IPS-NIHi7 (cell line): ENCODE measurements at regions not wholly inside any gene's neighbourhood (a gene's known extent, or its start where the extent isn't known, plus 50 kb on each side); places are given as distances from the start of the nearest gene placed in this dataset.

Experiments used
- DNase-seq: peaks from one replicate; pipeline ENCODE4 v3.0.0; 2012; ENCODE audit warnings: mixed read lengths; ENCODE audit errors: extremely low spot score

- DNase-seq: no peak
Observed at GRCh38 chr12:22990501-22990900, 365.5 kb downstream of the ETNK1 start.

DNA sequence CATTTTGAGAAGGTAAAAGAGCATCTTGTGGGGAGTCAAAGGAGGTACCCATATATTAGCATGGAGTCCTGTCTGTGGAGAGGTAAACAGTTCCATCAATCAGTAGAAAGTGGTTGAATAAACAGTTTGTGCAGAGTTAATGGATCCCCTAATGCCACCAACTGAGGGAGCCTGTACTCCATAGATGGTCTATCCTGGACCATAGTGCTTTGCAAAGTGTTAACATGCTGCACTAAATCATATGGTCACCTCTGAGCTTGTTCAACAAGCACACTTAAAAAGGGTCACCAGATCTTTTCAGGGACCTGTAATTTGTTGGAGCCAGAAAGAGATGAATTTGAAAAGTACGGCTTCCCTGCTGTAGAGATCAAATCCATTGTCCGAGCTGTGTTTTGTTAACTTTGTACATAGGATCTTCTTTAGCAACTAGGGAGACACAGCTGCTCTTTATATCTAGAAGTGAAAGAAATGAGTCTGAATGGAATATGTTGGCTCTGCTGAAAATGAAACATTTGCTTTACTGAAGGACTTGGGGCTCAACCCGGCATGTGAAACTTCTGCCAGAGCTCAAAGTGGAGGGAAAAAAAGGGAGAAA, 366.4 kb downstream of the ETNK1 start:
- no peak for DNase-seq

DNA sequence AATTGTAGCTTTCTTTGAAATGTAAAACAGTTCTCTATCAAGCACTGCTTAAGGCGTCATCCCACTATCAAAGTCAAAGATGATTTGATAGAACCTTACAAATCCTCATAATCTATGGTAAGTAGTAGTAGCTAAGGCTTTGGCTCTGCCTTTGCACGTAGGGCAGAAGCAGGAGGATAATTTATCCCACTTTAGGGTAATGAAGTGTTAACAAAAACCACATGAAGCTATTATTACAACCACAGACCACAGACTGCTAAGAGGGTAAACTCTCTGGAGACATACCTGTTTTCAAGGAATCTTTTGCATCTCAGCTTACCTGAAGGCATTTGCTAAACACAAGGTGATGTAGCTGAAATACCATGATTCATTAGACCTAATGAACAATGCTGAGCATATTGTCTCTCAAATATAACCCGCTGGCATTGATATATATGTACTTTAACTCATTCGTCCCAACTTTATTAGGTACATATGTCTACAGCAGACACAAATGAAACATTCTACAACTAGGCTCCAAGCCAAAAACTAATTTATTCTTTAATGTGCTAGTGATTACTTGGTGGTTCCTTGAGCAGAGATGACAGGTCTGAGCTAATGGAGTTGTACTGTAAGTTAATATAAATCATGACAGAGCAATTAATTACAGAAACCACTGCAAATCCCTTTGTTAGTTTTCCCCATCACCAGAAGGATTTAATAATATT, 368.8 kb downstream of the ETNK1 start:
- no peak for DNase-seq

- no peak for DNase-seq
Observed at GRCh38 chr12:22994316-22994675, 369.3 kb downstream of the ETNK1 start.

DNA sequence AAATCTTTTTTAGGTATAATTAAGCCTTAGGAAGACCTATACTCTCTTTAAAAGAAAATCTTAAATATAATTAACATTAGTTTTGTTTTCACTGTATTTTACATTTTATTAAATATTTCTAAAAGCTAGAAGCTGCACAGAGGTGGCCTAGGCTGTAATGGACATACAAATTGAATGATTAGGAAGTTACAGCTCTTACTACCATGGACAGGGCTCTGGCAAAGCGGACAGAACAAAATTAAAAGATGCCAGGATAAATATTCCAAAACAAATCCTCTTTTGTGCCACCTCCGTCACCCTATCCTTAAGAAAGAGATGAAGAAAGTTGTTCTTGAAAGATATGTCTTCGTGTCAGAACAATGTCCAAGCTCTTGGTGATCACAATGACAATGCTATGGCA, 376.5 kb downstream of the ETNK1 start:
- no peak for DNase-seq

DNA sequence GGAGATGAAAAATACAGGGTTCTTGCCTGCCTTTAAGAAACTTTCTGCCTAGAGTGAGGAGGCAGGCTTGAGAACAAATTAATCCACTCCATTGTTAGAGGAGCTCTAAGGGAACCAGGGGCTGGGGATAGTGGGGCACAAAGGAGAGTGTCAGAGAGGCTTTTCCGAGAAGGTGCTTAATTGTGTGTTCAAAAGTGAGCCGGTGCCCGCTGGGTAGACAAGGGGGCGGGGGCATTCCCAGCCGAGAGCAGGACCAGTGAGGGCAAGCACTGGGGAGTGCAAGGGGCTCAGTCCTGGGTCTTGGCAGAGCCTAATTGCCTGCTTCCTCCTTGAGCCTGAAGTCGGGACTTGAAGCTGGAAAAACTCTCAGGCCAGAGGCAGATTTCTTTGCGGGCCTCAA, 377.4 kb downstream of the ETNK1 start:
- DNase-seq: no peak

DNA sequence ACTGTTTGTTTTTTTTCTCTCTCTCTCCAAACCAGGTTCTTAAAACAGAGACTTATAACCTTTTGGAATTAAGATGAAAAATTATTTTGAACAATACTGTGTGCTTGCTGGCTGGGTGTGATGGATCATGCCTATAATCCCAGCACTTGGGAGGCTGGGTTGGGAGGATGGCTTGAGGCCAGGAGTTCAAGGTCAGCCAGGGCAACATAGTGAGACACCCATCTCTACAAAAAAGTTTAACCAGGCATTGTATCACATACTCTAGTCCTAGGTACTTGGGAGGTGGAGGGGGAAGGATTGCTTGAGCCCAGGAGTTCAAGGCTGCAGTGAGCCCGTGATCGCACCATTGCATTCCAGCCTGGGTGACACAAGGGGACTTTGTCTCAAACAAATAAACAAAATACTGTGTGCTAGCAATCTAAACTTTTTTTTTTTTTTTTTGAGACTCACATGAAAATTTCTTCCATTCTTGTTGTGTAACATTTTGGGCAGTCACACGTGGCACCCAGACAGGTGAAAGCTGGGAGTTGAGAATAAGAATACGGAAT, 379.6 kb downstream of the ETNK1 start:
- no peak for DNase-seq

DNA sequence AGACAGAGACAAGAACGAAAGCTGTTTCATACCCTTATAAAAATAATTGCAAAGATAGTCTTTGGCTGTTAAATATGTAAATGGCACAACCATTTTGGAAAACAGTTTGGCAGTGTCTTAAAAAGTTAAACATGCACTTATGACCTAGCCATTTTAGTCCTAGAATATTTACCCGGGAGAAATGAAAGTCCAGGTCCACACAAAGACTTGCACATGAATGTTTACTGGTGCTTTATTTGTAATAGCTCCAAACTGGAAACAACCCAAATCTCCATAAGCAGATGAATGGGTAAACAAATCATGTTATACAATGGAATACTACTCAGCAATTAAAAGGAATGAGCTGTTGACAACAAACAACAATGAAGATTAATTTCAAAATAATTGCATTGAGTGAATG, 380.4 kb downstream of the ETNK1 start:
- DNase-seq: no peak

- no peak for DNase-seq
Observed at GRCh38 chr12:23006413-23006812, 381.4 kb downstream of the ETNK1 start.

DNA sequence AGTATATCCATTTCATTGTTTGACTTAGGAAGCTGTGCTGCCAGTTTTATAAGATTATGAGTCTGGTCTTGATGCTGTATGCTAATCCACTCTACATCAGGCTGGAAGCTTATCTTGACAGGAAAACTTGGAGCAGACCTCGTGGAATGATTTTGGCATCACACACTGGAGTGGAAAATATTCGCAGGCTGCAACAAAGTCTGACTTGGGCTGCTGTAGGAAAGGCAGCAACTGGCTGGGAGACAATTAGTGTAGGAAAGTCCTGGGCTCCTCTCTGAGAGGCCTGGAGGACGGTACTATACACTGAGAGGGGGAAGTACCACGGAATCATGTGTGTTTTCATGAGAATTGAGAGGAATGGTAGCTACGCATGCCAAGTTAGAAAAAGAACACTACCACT, 383.7 kb downstream of the ETNK1 start:
- DNase-seq: no peak

DNA sequence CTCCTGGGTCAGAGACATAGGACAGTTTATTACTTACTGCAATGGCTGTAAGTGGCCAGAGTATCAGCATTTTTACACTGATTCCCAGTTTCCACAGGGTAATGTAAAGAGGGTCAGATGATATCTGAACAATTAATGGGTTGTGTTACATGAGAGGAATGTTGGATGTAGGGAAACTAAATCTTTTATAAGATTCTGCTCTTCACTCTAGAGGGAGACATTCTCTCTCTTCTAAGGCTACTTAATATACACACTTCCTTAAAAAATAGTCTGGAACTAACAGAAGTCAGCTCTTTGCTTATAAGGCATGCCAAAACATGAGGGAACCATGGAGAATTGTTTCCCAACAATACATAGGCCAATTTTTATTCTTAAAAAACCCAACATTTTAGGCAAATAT, 389.8 kb downstream of the ETNK1 start:
- DNase-seq: no peak

DNA sequence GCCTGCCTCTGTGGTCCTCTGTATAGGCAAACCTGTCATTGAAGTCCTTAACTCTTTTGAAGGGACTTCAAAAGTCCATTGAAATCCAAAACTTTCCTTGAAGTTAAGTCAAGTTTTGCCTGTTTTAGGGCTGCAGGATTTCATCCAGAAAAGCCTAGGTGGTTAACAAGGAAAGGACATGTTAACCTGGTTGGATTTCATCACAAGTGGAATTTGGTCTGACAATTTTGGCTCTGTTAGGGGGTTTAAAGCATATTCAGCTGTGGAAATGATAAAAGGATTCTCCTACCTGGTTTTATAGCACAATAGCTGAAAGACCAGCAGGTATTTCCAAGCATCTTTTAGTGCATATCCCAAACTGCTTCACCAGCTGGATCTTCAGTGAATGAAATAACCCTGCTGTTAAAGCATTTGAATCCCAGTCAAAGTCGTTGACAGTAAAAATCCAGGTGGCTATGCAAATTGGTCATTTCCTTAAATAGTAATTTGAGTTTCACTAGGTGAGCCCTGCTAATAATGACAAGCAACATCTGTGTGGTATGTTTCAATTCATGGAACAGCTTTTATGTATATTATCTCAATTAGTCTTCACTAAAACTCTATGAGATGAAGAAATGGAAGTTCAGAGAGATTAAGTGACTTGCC, 400.5 kb downstream of the ETNK1 start:
- no peak for DNase-seq

DNA sequence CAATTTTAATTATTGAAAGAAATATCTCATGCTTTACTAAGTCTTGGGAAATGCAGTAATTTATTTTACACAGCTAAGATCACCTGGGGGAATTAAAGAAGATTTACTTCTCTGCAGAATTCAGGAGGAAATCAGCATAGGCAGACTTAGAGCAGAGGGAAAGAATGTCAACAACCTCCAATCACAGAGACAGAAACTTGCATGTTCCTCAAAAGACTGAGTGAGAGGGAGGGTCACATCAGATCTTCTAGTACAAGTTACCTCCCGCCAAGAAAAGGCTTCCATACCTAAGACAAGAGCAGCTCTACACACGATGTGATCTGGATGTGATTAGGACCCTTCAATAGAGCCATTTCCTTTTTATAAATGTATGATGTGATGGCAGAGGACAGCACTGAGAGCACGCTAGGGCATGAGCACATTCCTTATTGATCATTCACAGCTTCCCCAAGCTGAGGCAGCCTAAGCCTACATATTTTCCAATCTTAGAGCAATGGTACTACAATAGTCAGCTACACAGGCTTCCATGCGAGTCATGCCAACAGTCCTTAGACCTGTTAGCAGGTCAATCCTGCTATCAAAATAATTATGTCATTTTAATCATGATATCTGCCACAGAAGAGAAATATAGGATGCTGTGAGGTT, 403.3 kb downstream of the ETNK1 start:
- peak; percentile 15 for DNase-seq

- no peak for DNase-seq
Observed at GRCh38 chr12:23029185-23029584, 404.2 kb downstream of the ETNK1 start.

DNA sequence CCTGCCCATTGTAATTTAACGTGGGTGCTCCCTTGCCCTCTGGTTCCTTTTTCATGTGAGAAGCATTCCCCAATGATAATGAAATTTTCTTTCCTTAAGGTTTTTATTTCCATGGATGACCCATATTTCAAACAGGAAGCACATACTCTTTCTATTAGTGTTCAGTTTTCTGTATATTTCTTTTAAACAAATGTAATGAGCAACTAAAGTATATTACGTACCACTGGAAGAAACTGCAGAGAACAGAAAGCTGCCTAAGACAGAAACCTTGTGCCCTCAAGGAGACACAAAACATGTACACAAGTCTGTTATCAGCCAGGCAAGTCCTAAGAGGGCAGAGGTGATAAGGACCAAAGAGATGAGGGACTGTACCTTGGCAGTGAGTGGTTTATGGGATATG, 414.9 kb downstream of the ETNK1 start:
- no peak for DNase-seq

DNA sequence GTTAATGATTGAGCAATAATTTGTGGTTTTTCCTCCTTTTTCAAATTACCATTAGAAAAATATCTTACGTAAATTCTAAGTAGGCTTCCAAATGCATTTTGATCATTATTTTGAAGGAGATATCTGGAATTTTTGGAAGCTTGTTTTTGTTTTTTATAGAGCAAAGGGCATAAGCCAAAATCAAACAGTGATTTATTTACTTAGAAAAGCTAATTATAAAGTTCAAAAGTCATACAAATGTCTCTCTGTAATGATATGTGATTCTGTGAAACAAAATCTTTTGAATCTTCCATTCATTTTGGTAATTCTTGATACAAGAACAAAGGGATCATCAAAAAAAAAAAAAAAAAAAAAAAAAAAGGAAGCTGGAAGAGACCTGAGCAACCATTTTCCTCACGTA, 416.8 kb downstream of the ETNK1 start:
- no peak for DNase-seq

- DNase-seq: no peak
Observed at GRCh38 chr12:23043646-23044045, 418.7 kb downstream of the ETNK1 start.

DNA sequence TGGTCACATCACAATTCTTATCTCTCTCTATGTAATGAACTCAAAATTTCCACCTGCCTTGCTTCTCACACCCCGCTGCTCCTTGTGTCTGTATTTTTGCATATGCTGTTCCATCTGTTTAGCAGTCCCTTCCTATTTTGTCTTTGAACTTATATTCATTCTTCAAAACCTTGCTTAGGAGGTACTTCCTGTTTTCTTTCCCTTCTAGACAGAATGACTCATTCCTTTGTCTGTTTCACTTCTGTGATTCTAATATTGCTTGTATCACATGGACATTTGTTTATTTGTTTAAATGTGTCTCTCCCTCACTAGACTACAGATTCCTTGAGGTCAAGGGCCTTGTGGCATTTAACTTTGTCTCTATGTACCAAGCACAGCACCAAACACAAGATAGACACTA, 424.2 kb downstream of the ETNK1 start:
- no peak for DNase-seq

DNA sequence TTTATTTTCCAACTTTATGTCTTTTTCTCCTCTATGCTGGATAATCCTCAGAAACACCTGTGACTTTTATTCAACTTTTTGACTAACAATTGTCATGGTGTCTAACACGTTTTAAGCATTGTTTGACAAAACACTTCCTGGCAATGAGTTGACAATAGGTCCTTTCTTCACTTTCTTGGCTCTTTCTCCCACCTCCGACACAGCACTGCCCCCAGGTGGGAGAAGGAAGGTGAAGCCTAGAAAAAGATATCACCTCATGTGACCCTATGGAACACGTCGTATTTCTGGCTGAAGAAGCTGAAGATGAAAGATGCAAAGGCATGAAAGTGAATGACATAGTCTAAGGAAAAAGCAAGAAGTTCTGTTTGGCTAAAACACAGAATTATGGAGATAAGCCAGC, 430.0 kb downstream of the ETNK1 start:
- peak; percentile 67 for DNase-seq

GRCh38 chr12:23057571-23057970, 432.6 kb downstream of the ETNK1 start:
- DNase-seq: no peak

DNA sequence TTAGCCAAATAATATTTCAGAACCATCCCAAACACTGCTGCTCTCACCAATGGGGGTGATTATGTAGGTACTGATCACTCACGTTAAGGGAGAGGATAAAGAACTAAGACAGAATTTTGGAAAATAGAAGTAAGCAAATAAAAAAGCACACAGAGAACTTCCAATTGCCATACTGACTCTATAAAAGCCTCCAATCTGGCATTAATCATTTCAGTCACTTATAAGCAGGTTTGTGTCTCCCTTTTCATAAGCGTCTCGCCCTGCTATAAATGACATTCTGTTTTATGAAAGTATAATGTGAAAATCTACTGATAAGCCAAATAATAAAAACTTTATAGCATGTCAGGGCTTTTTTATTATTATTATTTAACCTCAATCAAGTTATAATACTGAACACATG, 435.2 kb downstream of the ETNK1 start:
- DNase-seq: no peak

DNA sequence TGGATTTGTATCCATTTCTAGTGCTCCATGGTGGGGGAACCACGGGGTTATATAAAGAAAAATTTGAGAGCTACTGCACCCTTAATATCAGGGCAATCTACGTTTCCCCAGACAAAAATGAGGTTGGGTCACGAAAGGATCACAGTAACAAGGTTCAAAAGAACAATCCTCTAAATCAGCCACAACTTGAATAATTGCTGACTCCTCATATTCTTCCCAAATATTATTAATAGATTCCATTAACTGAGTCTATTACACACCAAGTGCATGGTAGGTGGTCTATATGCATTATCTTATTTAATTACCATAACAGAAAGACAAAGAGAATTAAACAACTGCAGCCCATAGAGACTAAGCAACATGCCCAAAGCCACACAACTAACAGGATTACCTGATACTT, 438.2 kb downstream of the ETNK1 start:
- DNase-seq: no peak

GRCh38 chr12:23066095-23066494, 441.1 kb downstream of the ETNK1 start:
- no peak for DNase-seq
